Right cardiac atrium (tissue), 5 donors: ENCODE measurements at regions not wholly inside any gene's neighbourhood (a gene's known extent, or its start where the extent isn't known, plus 50 kb on each side); places are given as distances from the start of the nearest gene placed in this dataset.
"Not testable (repeated sequence)": the region's sequence is repeated elsewhere in the genome, so short reads cannot be mapped to it uniquely, and the experiment has no call there.

Source experiments
- ATAC-seq, 2 donors: fragments of 200-7000 bp; cut with Tn5 transposase; one replicate each; pipeline versions ENCODE4 v1.8.0 to v1.9.1; 2020; ENCODE audit warnings: moderate library complexity in 2 of 2, mild to moderate bottlenecking in 1 of 2
- DNase-seq, 3 donors: peaks; one replicate each; pipeline ENCODE4 v3.0.0-alpha.2; 2020
- H3K27ac ChIP-seq: one replicate; pipeline ENCODE4 v1.5.1; 2013; ENCODE audit warnings: mild to moderate bottlenecking, low read length, control low read depth, moderate library complexity
- H3K27me3 ChIP-seq: one replicate; pipeline ENCODE4 v1.6.1; 2013; ENCODE audit not compliant: control insufficient read depth, insufficient read depth
- H3K4me1 ChIP-seq: one replicate; pipeline ENCODE4 v1.6.1; 2013; ENCODE audit warnings: low read length; ENCODE audit not compliant: control insufficient read depth, insufficient read depth
- H3K4me3 ChIP-seq: one replicate; pipeline ENCODE4 v1.5.1; 2013; ENCODE audit warnings: low read length, control low read depth
- H3K9me3 ChIP-seq: one replicate; pipeline ENCODE4 v1.6.1; 2013; ENCODE audit warnings: low read length; ENCODE audit not compliant: control insufficient read depth
- WGBS: extraction: QIAGEN DNeasy Blood & Tissue Kit; methylation state at CpG from one replicate; pipeline ENCODE4 v1.1.7; 2013; 5-methylcytosine and 5-hydroxymethylcytosine counted together
- intact Hi-C, 4 donors: fragments of 100-400 bp; cut with DNase I; formaldehyde crosslinking; loops; one replicate each; pipeline versions ENCODE4 v1.11.0 to v1.14.0; 2022 to 2023
- donor health status: healthy with polysubstance abuse.
- donor health status: DM: no; HTN: yes; CAD: no.
- donor health status: DM: no; HTN: no; CAD: no.
- donor health status: DM: no; HTN: yes; CAD: no; lungs with severe emphysema.
- donor health status: DM: yes; HTN: yes; CAD: no.

GRCh38 chr5:52077941-52078815, 694.9 kb downstream of the ISL1 start:
- ATAC-seq, result no peak
- 63% methylated on average over 5 of the region's 5 CpGs for WGBS

GRCh38 chr5:52102311-52102710, 685.4 kb upstream of the ITGA1 start:
- H3K4me3 ChIP-seq, intact Hi-C loops, ATAC-seq, H3K27me3 ChIP-seq, H3K27ac ChIP-seq, H3K4me1 ChIP-seq, DNase-seq, H3K9me3 ChIP-seq: not testable (repeated sequence)
- 80% methylated on average over 5 of the region's 5 CpGs for WGBS

More at GRCh38 chr5:52077941-52078815, 694.9 kb downstream of the ISL1 start:
- Histone ChIP-seq H3K4me3 (no peak overlapping the region), H3K4me1 (no peaks in the 10 kb centered on the region), H3K27ac (no peak overlapping the region), H3K9me3 (no peaks in the 10 kb centered on the region), H3K27me3 (no peaks in the 10 kb centered on the region)
- intact Hi-C loops, result no loop called here
- DNase-seq, result no peak

GRCh38 chr5:52107210-52107905, 680.4 kb upstream of the ITGA1 start:
- ATAC-seq (no peak), DNase-seq (no peak)
- Histone ChIP-seq H3K4me1 (no peaks in the 10 kb centered on the region), H3K4me3 (no peak overlapping the region), H3K27ac (no peak overlapping the region), H3K9me3 (no peaks in the 10 kb centered on the region), H3K27me3 (no peaks in the 10 kb centered on the region)
- intact Hi-C loops, result no loop called here
- 78% methylated on average over 4 of the region's 4 CpGs for WGBS

- Histone ChIP-seq H3K27me3 (no peaks in the 10 kb centered on the region), H3K27ac (no peak overlapping the region), H3K9me3 (no peaks in the 10 kb centered on the region), H3K4me1 (no peaks in the 10 kb centered on the region), H3K4me3 (no peak overlapping the region)
- intact Hi-C loops, result no loop called here
- 22% methylated on average over 1 of the region's 1 CpG for WGBS
- no peak for DNase-seq
- ATAC-seq, result no peak
Measured at GRCh38 chr5:52119768-52120167, 667.9 kb upstream of the ITGA1 start.

- WGBS, result 71% methylated on average over 3 of the region's 3 CpGs
- Histone ChIP-seq H3K27ac (no peak overlapping the region), H3K4me1 (no peaks in the 10 kb centered on the region), H3K27me3 (no peaks in the 10 kb centered on the region), H3K4me3 (no peak overlapping the region), H3K9me3 (no peaks in the 10 kb centered on the region)
- ATAC-seq (no peak), DNase-seq (no peak)
- intact Hi-C loops, result no loop called here
Measured at GRCh38 chr5:52132053-52132452, 655.7 kb upstream of the ITGA1 start.

GRCh38 chr5:52134013-52134650, 653.6 kb upstream of the ITGA1 start:
- Histone ChIP-seq H3K4me1 (no peaks in the 10 kb centered on the region), H3K27ac (no peak overlapping the region), H3K27me3 (no peaks in the 10 kb centered on the region), H3K9me3 (no peaks in the 10 kb centered on the region), H3K4me3 (no peak overlapping the region)
- intact Hi-C loops, result no loop called here
- DNase-seq (no peak), ATAC-seq (no peak)
- WGBS, result 47% methylated on average over 3 of the region's 3 CpGs

GRCh38 chr5:52139888-52140615, 647.7 kb upstream of the ITGA1 start:
- intact Hi-C loops, result no loop called here
- Histone ChIP-seq H3K27ac (no peak overlapping the region), H3K9me3 (no peaks in the 10 kb centered on the region), H3K27me3 (no peaks in the 10 kb centered on the region), H3K4me3 (no peak overlapping the region), H3K4me1 (no peaks in the 10 kb centered on the region)
- DNase-seq, result no peak
- no peak for ATAC-seq
- 64% methylated on average over 3 of the region's 3 CpGs for WGBS

GRCh38 chr5:52148679-52149078, 639.0 kb upstream of the ITGA1 start:
- intact Hi-C loops, result no loop called here
- Histone ChIP-seq H3K9me3 (no peaks in the 10 kb centered on the region), H3K4me3 (no peak overlapping the region), H3K27ac (no peak overlapping the region), H3K27me3 (no peaks in the 10 kb centered on the region), H3K4me1 (no peaks in the 10 kb centered on the region)
- no peak for ATAC-seq
- DNase-seq, result no peak

GRCh38 chr5:52150501-52150900, 637.2 kb upstream of the ITGA1 start:
- no peaks in the 10 kb centered on the region for H3K9me3 ChIP-seq
- no peak for ATAC-seq
- no peak overlapping the region for H3K27ac ChIP-seq
- intact Hi-C loops, result no loop called here
- no peaks in the 10 kb centered on the region for H3K4me1 ChIP-seq
- DNase-seq, result no peak
- 59% methylated on average over 1 of the region's 1 CpG for WGBS
- H3K27me3 ChIP-seq, result no peaks in the 10 kb centered on the region
- no peak overlapping the region for H3K4me3 ChIP-seq

GRCh38 chr5:52156809-52157208, 630.9 kb upstream of the ITGA1 start:
- WGBS, result 64% methylated on average over 2 of the region's 2 CpGs
- H3K4me3 ChIP-seq, H3K27me3 ChIP-seq, DNase-seq, ATAC-seq, H3K9me3 ChIP-seq, H3K27ac ChIP-seq, H3K4me1 ChIP-seq, intact Hi-C loops: not testable (repeated sequence)

- WGBS, result 88% methylated on average over 3 of the region's 3 CpGs
- H3K4me3 ChIP-seq, H3K27ac ChIP-seq, intact Hi-C loops, DNase-seq, H3K27me3 ChIP-seq, H3K9me3 ChIP-seq, H3K4me1 ChIP-seq, ATAC-seq: not testable (repeated sequence)
Measured at GRCh38 chr5:52165806-52166205, 621.9 kb upstream of the ITGA1 start.
